SK-N-SH treated with all-trans-retinoic acid at 6 μM for 48 hours (cell line): ENCODE measurements at regions not wholly inside any gene's neighbourhood (a gene's known extent, or its start where the extent isn't known, plus 50 kb on each side); places are given as distances from the start of the nearest gene placed in this dataset.

Experiments used
- ARNTL ChIP-seq: fragments of 450-650 bp; formaldehyde crosslinking; IDR thresholded peaks from 2 replicates; pipeline ENCODE4 v1.5.0; 2020; ENCODE audit warnings: low read depth, mild to moderate bottlenecking, moderate library complexity, borderline replicate concordance
- CSDC2 ChIP-seq: fragments of 250-450 bp; sonication (Bioruptor Pico); IDR thresholded peaks from 2 replicates; pipeline ENCODE4 v1.5.0; 2020; ENCODE audit warnings: mild to moderate bottlenecking, moderate library complexity
- ISL1 ChIP-seq: fragments of 250-450 bp; sonication (Bioruptor Pico); IDR thresholded peaks from 2 replicates; pipeline ENCODE4 v2.1.2; 2022; ENCODE audit warnings: mild to moderate bottlenecking, moderate library complexity
- OSR1 ChIP-seq: fragments of 250-450 bp; sonication (Bioruptor Pico); IDR thresholded peaks from 2 replicates; pipeline ENCODE4 v1.8.0; 2022; ENCODE audit warnings: moderate library complexity, mild to moderate bottlenecking, inconsistent platforms
- RARB ChIP-seq: fragments of 250-450 bp; sonication (Bioruptor Pico); IDR thresholded peaks from 2 replicates; pipeline ENCODE4 v1.8.0; 2021; ENCODE audit warnings: mild to moderate bottlenecking, moderate library complexity
- TCF4 ChIP-seq: fragments of 250-450 bp; sonication (Bioruptor Pico); IDR thresholded peaks from 2 replicates; pipeline ENCODE4 v1.8.0; 2021; ENCODE audit warnings: mild to moderate bottlenecking, moderate library complexity, borderline replicate concordance
- ZFP3 ChIP-seq: fragments of 250-450 bp; sonication (Bioruptor Pico); IDR thresholded peaks from 2 replicates; pipeline ENCODE4 v1.5.0; 2020; ENCODE audit warnings: mild to moderate bottlenecking, moderate library complexity
- ZFP30 ChIP-seq: fragments of 450-650 bp; formaldehyde crosslinking; IDR thresholded peaks from 2 replicates; pipeline ENCODE4 v1.5.0; 2022; ENCODE audit warnings: mild to moderate bottlenecking, moderate library complexity
- TF ChIP-seq, protein P1 (sequence below): fragments of 250-450 bp; sonication (Bioruptor Pico); IDR thresholded peaks from 2 replicates; pipeline ENCODE4 v1.5.0; 2020; ENCODE audit warnings: mild to moderate bottlenecking, moderate library complexity
- TF ChIP-seq, protein P2 (sequence below): fragments of 250-450 bp; sonication (Bioruptor Pico); IDR thresholded peaks from 2 replicates; pipeline ENCODE4 v1.8.0; 2020; ENCODE audit warnings: mild to moderate bottlenecking, moderate library complexity, borderline replicate concordance

DNA sequence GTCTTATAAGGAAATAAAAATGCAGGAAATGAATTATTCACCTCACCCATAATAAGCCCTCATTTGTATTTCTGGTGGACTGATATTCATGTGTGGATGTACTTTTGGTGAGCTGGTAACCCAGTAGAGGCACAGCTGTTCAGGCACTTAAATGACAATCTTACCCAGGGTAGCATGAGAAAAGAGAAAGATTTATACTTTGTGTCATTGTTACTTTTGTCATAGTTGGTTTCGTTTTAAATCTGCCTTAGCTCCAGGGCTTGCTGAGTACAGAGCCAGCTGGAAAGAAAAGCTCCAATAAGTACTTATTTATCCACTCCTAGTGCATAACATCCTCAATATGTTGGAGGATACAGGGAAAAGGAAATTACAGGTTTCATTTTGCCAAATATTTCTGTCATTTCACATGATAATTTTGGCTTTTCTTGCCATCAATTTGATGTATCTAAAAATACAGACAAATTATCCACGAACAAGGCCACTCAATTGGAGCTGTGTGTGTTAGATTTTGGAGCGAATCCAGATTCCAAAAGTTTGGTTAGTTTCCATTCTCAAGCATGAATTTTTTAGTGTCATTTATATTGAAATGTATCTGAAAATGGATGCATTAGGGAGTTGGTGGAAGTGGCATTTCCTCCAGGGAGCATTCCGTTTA, 1276.1 kb upstream of the FAM98A start:
- TF ChIP-seq TCF4: no peak
- no peak for TF ChIP-seq CSDC2 (CRISPR knock-in tag)
- no peak for TF ChIP-seq OSR1 (CRISPR knock-in tag)
- no peak for TF ChIP-seq ZFP30 (CRISPR knock-in tag)
- TF ChIP-seq, protein P1, sequence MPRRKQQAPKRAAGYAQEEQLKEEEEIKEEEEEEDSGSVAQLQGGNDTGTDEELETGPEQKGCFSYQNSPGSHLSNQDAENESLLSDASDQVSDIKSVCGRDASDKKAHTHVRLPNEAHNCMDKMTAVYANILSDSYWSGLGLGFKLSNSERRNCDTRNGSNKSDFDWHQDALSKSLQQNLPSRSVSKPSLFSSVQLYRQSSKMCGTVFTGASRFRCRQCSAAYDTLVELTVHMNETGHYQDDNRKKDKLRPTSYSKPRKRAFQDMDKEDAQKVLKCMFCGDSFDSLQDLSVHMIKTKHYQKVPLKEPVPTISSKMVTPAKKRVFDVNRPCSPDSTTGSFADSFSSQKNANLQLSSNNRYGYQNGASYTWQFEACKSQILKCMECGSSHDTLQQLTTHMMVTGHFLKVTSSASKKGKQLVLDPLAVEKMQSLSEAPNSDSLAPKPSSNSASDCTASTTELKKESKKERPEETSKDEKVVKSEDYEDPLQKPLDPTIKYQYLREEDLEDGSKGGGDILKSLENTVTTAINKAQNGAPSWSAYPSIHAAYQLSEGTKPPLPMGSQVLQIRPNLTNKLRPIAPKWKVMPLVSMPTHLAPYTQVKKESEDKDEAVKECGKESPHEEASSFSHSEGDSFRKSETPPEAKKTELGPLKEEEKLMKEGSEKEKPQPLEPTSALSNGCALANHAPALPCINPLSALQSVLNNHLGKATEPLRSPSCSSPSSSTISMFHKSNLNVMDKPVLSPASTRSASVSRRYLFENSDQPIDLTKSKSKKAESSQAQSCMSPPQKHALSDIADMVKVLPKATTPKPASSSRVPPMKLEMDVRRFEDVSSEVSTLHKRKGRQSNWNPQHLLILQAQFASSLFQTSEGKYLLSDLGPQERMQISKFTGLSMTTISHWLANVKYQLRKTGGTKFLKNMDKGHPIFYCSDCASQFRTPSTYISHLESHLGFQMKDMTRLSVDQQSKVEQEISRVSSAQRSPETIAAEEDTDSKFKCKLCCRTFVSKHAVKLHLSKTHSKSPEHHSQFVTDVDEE (CRISPR knock-in tag): no peak
- no peak for TF ChIP-seq ZFP3 (CRISPR knock-in tag)
- TF ChIP-seq ARNTL (CRISPR knock-in tag): no peak
- TF ChIP-seq RARB (CRISPR knock-in tag): no peak
- TF ChIP-seq, protein P2, sequence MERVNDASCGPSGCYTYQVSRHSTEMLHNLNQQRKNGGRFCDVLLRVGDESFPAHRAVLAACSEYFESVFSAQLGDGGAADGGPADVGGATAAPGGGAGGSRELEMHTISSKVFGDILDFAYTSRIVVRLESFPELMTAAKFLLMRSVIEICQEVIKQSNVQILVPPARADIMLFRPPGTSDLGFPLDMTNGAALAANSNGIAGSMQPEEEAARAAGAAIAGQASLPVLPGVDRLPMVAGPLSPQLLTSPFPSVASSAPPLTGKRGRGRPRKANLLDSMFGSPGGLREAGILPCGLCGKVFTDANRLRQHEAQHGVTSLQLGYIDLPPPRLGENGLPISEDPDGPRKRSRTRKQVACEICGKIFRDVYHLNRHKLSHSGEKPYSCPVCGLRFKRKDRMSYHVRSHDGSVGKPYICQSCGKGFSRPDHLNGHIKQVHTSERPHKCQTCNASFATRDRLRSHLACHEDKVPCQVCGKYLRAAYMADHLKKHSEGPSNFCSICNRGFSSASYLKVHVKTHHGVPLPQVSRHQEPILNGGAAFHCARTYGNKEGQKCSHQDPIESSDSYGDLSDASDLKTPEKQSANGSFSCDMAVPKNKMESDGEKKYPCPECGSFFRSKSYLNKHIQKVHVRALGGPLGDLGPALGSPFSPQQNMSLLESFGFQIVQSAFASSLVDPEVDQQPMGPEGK: no peak
- no peak for TF ChIP-seq ISL1
